ENCODE measurements at regions not wholly inside any gene's neighbourhood (a gene's known extent, or its start where the extent isn't known, plus 50 kb on each side); places are given as distances from the start of the nearest gene placed in this dataset.

GRCh38 chr7:115499956-115500355, 530.6 kb downstream of the TFEC start:
- WGBS (ENCODE audit: insufficient coverage, low coverage, low lambda C conversion rate, missing lambda C conversion rate): 49% methylated on average over 3 of the region's 3 CpGs
- intact Hi-C loops (cut with DNase I): no loop called here
- no peaks in the 10 kb centered on the region for H3K36me3 ChIP-seq
- TF ChIP-seq POLR2A (IDR thresholded peaks at IDR 0.05) (no peak), CTCF (IDR thresholded peaks at IDR 0.05) (no peak)
- ATAC-seq (no peak), DNase-seq (no peak)
- no peaks in the 10 kb centered on the region for H3K4me1 ChIP-seq
- no peaks in the 10 kb centered on the region for H3K9me3 ChIP-seq
- no peaks in the 10 kb centered on the region for H3K27me3 ChIP-seq
- no peak overlapping the region for H3K4me3 ChIP-seq
- no peak overlapping the region for H3K27ac ChIP-seq

GRCh38 chr7:115496006-115496405, 534.6 kb downstream of the TFEC start:
- Histone ChIP-seq H3K36me3 (no peaks in the 10 kb centered on the region), H3K27ac (no peak overlapping the region), H3K9me3 (no peaks in the 10 kb centered on the region), H3K4me3 (no peak overlapping the region), H3K4me1 (no peaks in the 10 kb centered on the region), H3K27me3 (peaks cover 0 to 3% of the 10 kb centered on the region in 2 donors)
- TF ChIP-seq POLR2A (IDR thresholded peaks at IDR 0.05) (no peak), CTCF (IDR thresholded peaks at IDR 0.05) (no peak)
- intact Hi-C loops (cut with DNase I): no loop called here
- WGBS (ENCODE audit: insufficient coverage, low coverage, low lambda C conversion rate, missing lambda C conversion rate): 70% methylated on average over 5 of the region's 5 CpGs
- ATAC-seq: no peak
- no peak for DNase-seq

- H3K9me3 ChIP-seq: no peaks in the 10 kb centered on the region
- TF ChIP-seq POLR2A (IDR thresholded peaks at IDR 0.05) (no peak), CTCF (IDR thresholded peaks at IDR 0.05) (no peak)
- no peak overlapping the region for H3K27ac ChIP-seq
- H3K4me1 ChIP-seq: no peaks in the 10 kb centered on the region
- no peak for DNase-seq
- 43% methylated on average over 5 of the region's 5 CpGs for WGBS (ENCODE audit: insufficient coverage, low coverage, low lambda C conversion rate, missing lambda C conversion rate)
- intact Hi-C loops (cut with DNase I): no loop called here
- no peak overlapping the region for H3K4me3 ChIP-seq
- no peaks in the 10 kb centered on the region for H3K36me3 ChIP-seq
- peaks cover 0 to 3% of the 10 kb centered on the region in 2 donors for H3K27me3 ChIP-seq
- no peak for ATAC-seq
Observed at GRCh38 chr7:115494529-115495147, 535.9 kb downstream of the TFEC start.

GRCh38 chr7:115493381-115493780, 537.2 kb downstream of the TFEC start:
- H3K27me3 ChIP-seq: peaks cover 0 to 3% of the 10 kb centered on the region in 2 donors
- WGBS (ENCODE audit: insufficient coverage, low coverage, low lambda C conversion rate, missing lambda C conversion rate): 41% methylated on average over 3 of the region's 3 CpGs

More at GRCh38 chr7:115493381-115493780, 537.2 kb downstream of the TFEC start:
- Histone ChIP-seq H3K4me1 (no peaks in the 10 kb centered on the region), H3K9me3 (no peaks in the 10 kb centered on the region), H3K36me3 (no peaks in the 10 kb centered on the region), H3K27ac (no peak overlapping the region), H3K4me3 (no peak overlapping the region)
- intact Hi-C loops (cut with DNase I): no loop called here
- ATAC-seq (no peak), DNase-seq (no peak)
- no peak for TF ChIP-seq CTCF (IDR thresholded peaks at IDR 0.05)
- no peak for TF ChIP-seq POLR2A (IDR thresholded peaks at IDR 0.05)

All from right lobe of liver (tissue), 6 donors.